ENCODE measurements at regions not wholly inside any gene's neighbourhood (a gene's known extent, or its start where the extent isn't known, plus 50 kb on each side); places are given as distances from the start of the nearest gene placed in this dataset.

GRCh38 chr20:24363031-24363430, 106.4 kb upstream of the SYNDIG1 start:
- TF ChIP-seq, protein P1, sequence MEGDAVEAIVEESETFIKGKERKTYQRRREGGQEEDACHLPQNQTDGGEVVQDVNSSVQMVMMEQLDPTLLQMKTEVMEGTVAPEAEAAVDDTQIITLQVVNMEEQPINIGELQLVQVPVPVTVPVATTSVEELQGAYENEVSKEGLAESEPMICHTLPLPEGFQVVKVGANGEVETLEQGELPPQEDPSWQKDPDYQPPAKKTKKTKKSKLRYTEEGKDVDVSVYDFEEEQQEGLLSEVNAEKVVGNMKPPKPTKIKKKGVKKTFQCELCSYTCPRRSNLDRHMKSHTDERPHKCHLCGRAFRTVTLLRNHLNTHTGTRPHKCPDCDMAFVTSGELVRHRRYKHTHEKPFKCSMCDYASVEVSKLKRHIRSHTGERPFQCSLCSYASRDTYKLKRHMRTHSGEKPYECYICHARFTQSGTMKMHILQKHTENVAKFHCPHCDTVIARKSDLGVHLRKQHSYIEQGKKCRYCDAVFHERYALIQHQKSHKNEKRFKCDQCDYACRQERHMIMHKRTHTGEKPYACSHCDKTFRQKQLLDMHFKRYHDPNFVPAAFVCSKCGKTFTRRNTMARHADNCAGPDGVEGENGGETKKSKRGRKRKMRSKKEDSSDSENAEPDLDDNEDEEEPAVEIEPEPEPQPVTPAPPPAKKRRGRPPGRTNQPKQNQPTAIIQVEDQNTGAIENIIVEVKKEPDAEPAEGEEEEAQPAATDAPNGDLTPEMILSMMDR (IDR thresholded peaks at IDR 0.05): no peak
- no peak for TF ChIP-seq POLR2A (IDR thresholded peaks at IDR 0.05)

All from heart left ventricle (tissue), 13 donors.